ENCODE measurements at regions not wholly inside any gene's neighbourhood (a gene's known extent, or its start where the extent isn't known, plus 50 kb on each side); places are given as distances from the start of the nearest gene placed in this dataset.

DNA sequence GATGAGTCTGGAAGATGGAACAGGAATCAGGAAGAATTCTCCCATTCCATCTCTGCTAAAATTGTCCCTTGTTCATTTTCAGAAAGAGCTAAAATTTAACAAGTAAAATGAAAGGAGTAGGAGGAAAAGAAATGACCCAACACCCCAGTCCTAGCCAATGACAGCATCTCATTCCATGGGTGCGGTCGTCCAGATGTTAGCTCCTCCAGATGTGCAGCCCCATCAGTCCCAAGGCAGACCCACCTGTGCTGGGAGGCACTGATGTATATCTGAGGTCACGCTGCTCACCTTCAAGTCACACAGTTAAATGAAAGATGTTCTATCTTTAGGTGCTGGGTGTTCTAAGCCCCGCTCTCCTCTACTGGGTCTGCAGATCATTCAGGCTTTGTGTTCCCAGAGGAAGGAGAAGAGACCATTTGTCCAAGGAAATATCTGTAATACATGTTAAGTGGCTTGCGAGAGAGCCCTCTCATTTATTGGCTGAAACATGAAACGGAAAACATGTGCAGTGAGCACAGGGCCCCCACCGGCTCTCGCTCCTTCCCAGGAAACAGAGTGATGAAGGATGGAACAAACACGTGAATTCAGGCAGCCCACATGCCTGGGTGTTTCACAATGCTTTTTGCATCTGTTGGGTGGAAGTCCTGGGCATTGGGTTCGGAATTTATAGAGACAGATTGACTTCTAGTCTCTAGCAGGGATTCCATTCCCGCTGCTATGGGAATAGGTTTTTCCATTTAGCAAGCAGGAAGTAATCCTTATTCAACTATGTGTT lies 294.6 kb downstream of the NUAK1 start:
- TF ChIP-seq, protein P1, sequence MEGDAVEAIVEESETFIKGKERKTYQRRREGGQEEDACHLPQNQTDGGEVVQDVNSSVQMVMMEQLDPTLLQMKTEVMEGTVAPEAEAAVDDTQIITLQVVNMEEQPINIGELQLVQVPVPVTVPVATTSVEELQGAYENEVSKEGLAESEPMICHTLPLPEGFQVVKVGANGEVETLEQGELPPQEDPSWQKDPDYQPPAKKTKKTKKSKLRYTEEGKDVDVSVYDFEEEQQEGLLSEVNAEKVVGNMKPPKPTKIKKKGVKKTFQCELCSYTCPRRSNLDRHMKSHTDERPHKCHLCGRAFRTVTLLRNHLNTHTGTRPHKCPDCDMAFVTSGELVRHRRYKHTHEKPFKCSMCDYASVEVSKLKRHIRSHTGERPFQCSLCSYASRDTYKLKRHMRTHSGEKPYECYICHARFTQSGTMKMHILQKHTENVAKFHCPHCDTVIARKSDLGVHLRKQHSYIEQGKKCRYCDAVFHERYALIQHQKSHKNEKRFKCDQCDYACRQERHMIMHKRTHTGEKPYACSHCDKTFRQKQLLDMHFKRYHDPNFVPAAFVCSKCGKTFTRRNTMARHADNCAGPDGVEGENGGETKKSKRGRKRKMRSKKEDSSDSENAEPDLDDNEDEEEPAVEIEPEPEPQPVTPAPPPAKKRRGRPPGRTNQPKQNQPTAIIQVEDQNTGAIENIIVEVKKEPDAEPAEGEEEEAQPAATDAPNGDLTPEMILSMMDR (IDR thresholded peaks at IDR 0.05) = no peak
- no peak for TF ChIP-seq POLR2A (IDR thresholded peaks at IDR 0.05)
